PC-9 (cell line): ENCODE measurements at regions not wholly inside any gene's neighbourhood (a gene's known extent, or its start where the extent isn't known, plus 50 kb on each side); places are given as distances from the start of the nearest gene placed in this dataset.

Experiments
- BruUV-seq: library from RNA; stranded (reverse); fragments of 400-500 nt; replicated peaks from 2 replicates; lab custom pipeline; 2021; lab: Mats Ljungman, UMichigan
- CTCF ChIA-PET: fragments of 300-600 bp; sonication (Branson Sonifier 250); formaldehyde crosslinking; loops from one replicate; lab custom pipeline; 2022; ENCODE audit warnings: antibody characterized with exemption; lab: Charles Lee
- POLR2A ChIA-PET: fragments of 300-600 bp; sonication (Branson Sonifier 250); formaldehyde crosslinking; loops from one replicate; lab custom pipeline; 2022; ENCODE audit warnings: antibody characterized with exemption; ENCODE audit not compliant: unreplicated experiment; lab: Charles Lee
- DNase-seq, 2 experiments: peaks; one replicate each; pipeline versions ENCODE4 v3.0.0 to v3.0.0-alpha.2; 2015 to 2022; ENCODE audit warnings: mixed read lengths in 1 of 2
- H2AFZ ChIP-seq: fragments of 200-600 bp; sonication (generic); 2 replicates; pipeline ENCODE4 v1.8.1; 2017; ENCODE audit warnings: antibody characterized with exemption
- H3F3A ChIP-seq: fragments of 200-600 bp; sonication (generic); 2 replicates; pipeline ENCODE4 v1.8.1; 2017; ENCODE audit warnings: antibody characterized with exemption, mild to moderate bottlenecking, low read depth; ENCODE audit not compliant: insufficient read depth
- H3K27ac ChIP-seq: fragments of 200-600 bp; sonication (generic); 2 replicates; pipeline ENCODE4 v1.6.1; 2016; ENCODE audit warnings: mixed run types
- H3K27me3 ChIP-seq: fragments of 200-600 bp; sonication (generic); 2 replicates; pipeline ENCODE4 v1.6.1; 2016; ENCODE audit warnings: low read depth, mixed run types; ENCODE audit not compliant: insufficient read depth
- H3K36me3 ChIP-seq: fragments of 200-600 bp; sonication (generic); 2 replicates; pipeline ENCODE4 v1.6.1; 2016; ENCODE audit warnings: low read depth, mixed run types
- H3K4me1 ChIP-seq: fragments of 200-600 bp; sonication (generic); replicated peaks from 2 replicates; pipeline ENCODE4 v1.6.1; 2016; ENCODE audit warnings: mixed run types; ENCODE audit not compliant: insufficient read depth
- H3K4me2 ChIP-seq: fragments of 200-600 bp; sonication (generic); 2 replicates; pipeline ENCODE4 v1.6.1; 2017; ENCODE audit warnings: mixed run types
- H3K4me3 ChIP-seq: fragments of 200-600 bp; sonication (generic); 2 replicates; pipeline ENCODE4 v1.6.1; 2016; ENCODE audit warnings: mixed run types
- H3K79me2 ChIP-seq: fragments of 200-600 bp; sonication (generic); 2 replicates; pipeline ENCODE4 v1.6.1; 2017; ENCODE audit warnings: low read depth, mixed run types
- H3K9me2 ChIP-seq: fragments of 200-600 bp; sonication (generic); 2 replicates; pipeline ENCODE4 v1.8.1; 2017; ENCODE audit warnings: mild to moderate bottlenecking; ENCODE audit not compliant: insufficient read depth
- H3K9me3 ChIP-seq: fragments of 200-600 bp; sonication (generic); 2 replicates; pipeline ENCODE4 v1.8.1; 2016; ENCODE audit warnings: low read depth; ENCODE audit not compliant: insufficient read depth
- H4K20me1 ChIP-seq: fragments of 200-600 bp; sonication (generic); 2 replicates; pipeline ENCODE4 v1.8.1; 2017; ENCODE audit not compliant: insufficient read depth
- EZH2 ChIP-seq: fragments of 200-600 bp; sonication (generic); IDR thresholded peaks from 2 replicates; pipeline ENCODE4 v1.8.0; 2017; ENCODE audit warnings: antibody characterized with exemption, low read depth
- intact Hi-C: fragments of 100-400 bp; cut with micrococcal nuclease; formaldehyde crosslinking; loops from one replicate; pipeline ENCODE4 v1.10.0; 2022; ENCODE audit not compliant: unreplicated experiment
- TF ChIP-seq, protein P1 (sequence below): fragments of 200-600 bp; sonication (generic); conservative IDR thresholded peaks from 2 replicates; pipeline ENCODE4 v1.6.1; 2017; ENCODE audit warnings: mixed run types, antibody characterized with exemption, mild to moderate bottlenecking, moderate library complexity

- Histone ChIP-seq H3K4me2 (no peak overlapping the region), H2AFZ (no peak overlapping the region), H3K4me1 (no peaks in the 10 kb centered on the region), H3K36me3 (no peaks in the 10 kb centered on the region), H4K20me1 (no peaks in the 10 kb centered on the region), H3F3A (no peaks in the 10 kb centered on the region), H3K27ac (no peak overlapping the region), H3K4me3 (no peak overlapping the region), H3K9me3 (no peaks in the 10 kb centered on the region), H3K79me2 (no peaks in the 10 kb centered on the region), H3K27me3 (0 out of 2 replicates have a peak, but pooled peaks cover 14% of the 10 kb centered on the region), H3K9me2 (no peaks in the 10 kb centered on the region)
- DNase-seq = peak in 1 of 2 experiments; percentile 37
- intact Hi-C loops = no loop called here
- CTCF ChIA-PET = no interaction called here
- TF ChIP-seq, protein P1, sequence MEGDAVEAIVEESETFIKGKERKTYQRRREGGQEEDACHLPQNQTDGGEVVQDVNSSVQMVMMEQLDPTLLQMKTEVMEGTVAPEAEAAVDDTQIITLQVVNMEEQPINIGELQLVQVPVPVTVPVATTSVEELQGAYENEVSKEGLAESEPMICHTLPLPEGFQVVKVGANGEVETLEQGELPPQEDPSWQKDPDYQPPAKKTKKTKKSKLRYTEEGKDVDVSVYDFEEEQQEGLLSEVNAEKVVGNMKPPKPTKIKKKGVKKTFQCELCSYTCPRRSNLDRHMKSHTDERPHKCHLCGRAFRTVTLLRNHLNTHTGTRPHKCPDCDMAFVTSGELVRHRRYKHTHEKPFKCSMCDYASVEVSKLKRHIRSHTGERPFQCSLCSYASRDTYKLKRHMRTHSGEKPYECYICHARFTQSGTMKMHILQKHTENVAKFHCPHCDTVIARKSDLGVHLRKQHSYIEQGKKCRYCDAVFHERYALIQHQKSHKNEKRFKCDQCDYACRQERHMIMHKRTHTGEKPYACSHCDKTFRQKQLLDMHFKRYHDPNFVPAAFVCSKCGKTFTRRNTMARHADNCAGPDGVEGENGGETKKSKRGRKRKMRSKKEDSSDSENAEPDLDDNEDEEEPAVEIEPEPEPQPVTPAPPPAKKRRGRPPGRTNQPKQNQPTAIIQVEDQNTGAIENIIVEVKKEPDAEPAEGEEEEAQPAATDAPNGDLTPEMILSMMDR = no peak
- no peak for TF ChIP-seq EZH2
- BruUV-seq = no TSS peak
- POLR2A ChIA-PET = no interaction called here
These were observed 180.3 kb upstream of the TENM3 start for GRCh38 chr4:182062936-182063335.

- H3K27ac ChIP-seq = no peak overlapping the region
- H3K27me3 ChIP-seq = 0 out of 2 replicates have a peak, but pooled peaks cover 14% of the 10 kb centered on the region
- H3K36me3 ChIP-seq = no peaks in the 10 kb centered on the region
- H4K20me1 ChIP-seq = no peaks in the 10 kb centered on the region
- H3K4me3 ChIP-seq = no peak overlapping the region
- no peaks in the 10 kb centered on the region for H3K4me1 ChIP-seq
- no TSS peak for BruUV-seq
- H3K79me2 ChIP-seq = no peaks in the 10 kb centered on the region
- TF ChIP-seq, protein P1 = no peak
- TF ChIP-seq EZH2 = no peak
- no peaks in the 10 kb centered on the region for H3F3A ChIP-seq
- ChIA-PET CTCF (no interaction called here), POLR2A (no interaction called here)
- H2AFZ ChIP-seq = no peak overlapping the region
- intact Hi-C loops = no loop called here
- no peaks in the 10 kb centered on the region for H3K9me2 ChIP-seq
- no peaks in the 10 kb centered on the region for H3K9me3 ChIP-seq
- no peak overlapping the region for H3K4me2 ChIP-seq
- DNase-seq = no peak
These were observed 179.6 kb upstream of the TENM3 start for GRCh38 chr4:182063651-182064050.

DNA sequence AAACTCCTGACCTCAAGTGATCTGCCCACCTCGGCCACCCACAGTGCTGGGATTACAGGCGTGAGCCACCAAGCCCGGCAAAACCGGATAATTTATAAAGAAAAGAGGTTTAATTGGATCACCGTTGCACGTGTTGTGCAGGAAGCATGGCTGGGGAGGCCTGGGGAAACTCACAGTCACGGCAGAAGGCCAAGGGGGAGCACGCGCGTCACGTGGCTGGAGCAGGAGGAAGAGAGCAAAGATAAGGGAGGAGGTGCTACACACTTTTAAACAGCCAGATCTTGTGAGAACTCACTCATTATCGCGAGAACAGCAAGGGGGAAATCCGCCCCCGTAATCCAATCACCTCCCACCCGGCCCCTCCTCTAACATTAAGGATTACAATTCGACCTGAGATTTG, 177.9 kb upstream of the TENM3 start:
- Histone ChIP-seq H3F3A (no peaks in the 10 kb centered on the region), H3K79me2 (no peaks in the 10 kb centered on the region), H3K27me3 (0 out of 2 replicates have a peak, but pooled peaks cover 14% of the 10 kb centered on the region), H3K9me3 (no peaks in the 10 kb centered on the region), H3K4me1 (no peaks in the 10 kb centered on the region), H3K4me3 (no peak overlapping the region), H3K36me3 (no peaks in the 10 kb centered on the region), H2AFZ (no peak overlapping the region), H4K20me1 (no peaks in the 10 kb centered on the region), H3K9me2 (no peaks in the 10 kb centered on the region), H3K27ac (no peak overlapping the region), H3K4me2 (no peak overlapping the region)
- ChIA-PET POLR2A (no interaction called here), CTCF (no interaction called here)
- no peak for DNase-seq
- no peak for TF ChIP-seq EZH2
- TF ChIP-seq, protein P1 = no peak
- BruUV-seq = no TSS peak
- intact Hi-C loops = no loop called here
